GM19328 (cell line): ENCODE measurements at regions not wholly inside any gene's neighbourhood (a gene's known extent, or its start where the extent isn't known, plus 50 kb on each side); places are given as distances from the start of the nearest gene placed in this dataset.

Experiments used
- ATAC-seq: cut with Tn5 transposase; IDR thresholded peaks from one replicate; pipeline ENCODE4 v1.9.1; 2021; ENCODE audit warnings: mild to moderate bottlenecking, moderate library complexity; ENCODE audit not compliant: unreplicated experiment

DNA sequence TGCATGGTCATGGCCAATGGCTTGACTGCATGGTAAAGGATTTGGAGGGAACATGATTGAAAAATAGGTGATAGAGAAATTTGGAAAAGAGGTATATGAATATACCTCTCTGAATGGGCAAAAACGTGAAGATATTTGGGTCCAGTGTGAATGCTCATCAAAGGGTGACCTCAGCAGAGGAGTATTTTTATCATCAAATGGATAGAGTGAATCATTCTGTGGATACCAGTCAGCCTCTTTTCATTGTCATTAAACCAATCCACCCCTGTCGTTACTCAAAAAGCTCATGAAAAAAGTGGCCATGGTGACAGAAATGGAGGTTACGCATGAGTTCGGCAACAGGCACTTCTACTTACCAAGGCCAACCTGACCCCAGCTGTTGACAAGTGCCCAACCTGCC lies 1074.7 kb downstream of the TSN start:
- no peak for ATAC-seq

DNA sequence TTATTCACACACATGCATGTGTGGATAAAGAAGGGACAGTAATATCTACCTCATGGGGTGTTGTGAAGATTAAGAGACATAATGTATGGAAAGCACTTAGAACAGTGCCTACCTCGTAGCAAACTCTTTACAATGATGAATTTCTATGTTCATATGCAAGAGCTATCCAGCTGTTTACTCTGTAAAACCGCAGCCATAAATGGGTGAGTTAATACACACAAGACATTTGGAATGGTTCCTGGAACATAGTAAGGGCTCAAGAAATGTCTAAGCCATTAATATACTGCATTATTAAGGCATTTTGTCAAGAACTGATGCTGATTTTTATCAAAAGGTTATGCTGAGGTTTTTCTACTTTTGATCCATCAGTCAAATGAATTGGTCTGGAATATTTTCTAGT lies 1076.2 kb downstream of the TSN start:
- no peak for ATAC-seq

DNA sequence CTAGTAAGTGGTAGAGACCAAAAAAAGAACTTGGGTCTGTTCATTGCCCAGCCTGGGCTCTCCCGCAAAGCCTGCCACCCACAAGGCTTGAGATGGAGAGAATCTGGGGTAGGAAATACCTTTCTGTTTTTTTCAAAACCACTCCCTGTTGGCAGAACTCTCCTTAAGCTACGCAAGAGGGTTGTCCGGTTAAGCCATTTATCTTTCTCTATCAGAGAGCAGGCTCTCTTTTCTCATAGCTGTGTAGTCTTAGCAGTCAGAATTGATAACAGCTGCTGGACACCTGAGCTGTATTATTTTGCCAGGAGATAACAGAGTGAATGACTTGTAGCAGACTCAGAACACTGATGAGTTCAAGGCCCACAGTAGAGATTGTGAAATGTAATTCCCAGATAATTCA lies 1088.1 kb downstream of the TSN start:
- ATAC-seq = no peak

GRCh38 chr2:122851161-122851560 lies 1095.7 kb downstream of the TSN start:
- no peak for ATAC-seq

DNA sequence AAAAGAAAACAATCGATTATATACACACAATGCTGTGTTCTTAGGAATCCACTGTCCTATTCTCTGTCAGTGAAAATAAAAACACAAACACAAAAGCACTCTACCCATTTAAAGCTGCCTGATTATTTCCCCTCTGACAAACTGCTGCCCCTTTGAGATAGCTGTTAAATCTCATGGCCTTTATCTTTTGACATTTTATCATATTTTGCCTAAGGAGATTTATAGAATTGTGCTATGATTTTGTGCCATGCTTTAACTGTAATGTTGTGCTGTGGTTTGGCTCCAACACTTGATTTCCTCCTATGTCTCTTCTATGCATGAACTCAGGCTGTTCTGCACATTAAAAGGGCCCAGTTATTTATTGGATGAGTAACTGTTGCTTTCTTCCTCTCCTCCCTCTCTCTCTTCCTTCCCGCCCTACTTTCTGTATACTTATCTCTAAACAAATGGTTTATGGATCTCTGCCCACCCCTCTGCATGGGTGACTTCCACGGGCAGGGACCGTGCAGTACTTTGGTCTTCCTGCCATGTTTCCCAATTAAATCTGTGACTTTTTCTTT lies 1096.6 kb downstream of the TSN start:
- ATAC-seq = no peak

DNA sequence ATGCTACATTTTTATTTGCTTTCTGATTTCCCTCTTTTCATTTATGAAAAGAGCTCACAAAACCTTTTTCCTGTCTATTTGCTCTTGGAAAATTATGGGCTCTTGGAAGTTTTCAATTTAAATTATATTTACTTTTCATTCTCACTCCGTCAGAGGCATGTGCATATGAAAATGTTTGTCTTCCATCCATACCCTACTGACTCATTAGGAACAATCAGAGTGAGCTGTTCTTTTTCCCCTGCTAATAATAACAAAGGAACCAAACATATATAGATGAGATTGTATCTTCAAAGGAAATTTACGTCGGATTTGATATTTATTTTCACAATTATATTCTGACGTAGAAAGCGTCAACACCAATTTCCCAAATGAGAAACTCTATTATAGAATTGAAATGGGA lies 1101.2 kb downstream of the TSN start:
- no peak for ATAC-seq

DNA sequence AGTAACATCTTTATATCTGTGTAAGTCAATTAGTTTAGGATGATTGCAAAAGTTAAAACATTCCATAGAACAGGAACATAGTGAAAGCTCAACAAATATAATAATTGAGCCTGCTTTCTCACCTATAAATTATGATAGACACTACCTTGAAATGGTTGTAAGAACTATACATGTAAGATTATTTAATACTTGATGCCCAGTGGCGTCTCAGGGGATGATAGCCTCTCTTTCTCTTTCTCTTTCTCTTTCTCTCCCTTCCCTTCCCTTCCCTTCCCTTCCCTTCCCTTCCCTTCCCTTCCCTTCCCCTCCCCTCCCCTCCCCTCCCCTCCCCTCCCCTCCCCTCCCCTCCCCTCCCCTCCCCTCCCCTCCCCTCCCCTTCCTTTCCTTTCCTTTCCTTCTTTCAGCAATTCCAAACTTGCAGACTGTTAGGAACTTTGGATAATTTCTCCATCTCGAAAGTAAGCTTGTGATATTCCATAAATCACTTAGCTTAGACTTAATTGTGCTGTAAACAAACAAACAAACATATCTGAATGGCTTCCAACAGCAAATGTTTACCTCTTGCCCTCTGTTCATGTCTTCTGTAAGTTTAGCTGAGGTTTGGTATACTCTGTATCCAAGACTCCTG lies 1102.7 kb downstream of the TSN start:
- ATAC-seq = no peak

GRCh38 chr2:122858813-122859212 lies 1103.4 kb downstream of the TSN start:
- ATAC-seq = no peak

DNA sequence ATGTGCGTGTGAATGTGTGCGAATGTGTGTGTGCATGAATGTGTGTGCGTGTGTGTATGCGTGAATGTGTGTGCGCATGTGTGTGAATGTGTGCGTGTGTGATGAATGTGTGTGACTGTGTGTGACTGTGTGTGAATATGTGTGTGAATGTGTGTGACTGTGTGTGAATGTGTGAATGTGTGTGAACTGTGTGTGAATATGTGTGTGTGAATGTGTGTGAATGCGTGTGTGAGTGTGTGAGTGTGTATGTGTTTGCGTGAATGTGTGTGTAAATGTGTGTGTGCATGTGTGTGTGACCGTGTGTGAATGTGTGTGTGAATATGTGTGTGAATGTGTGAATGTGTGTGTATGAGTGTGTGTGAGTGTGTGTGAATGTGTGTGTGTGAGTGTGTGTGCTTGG lies 1103.8 kb downstream of the TSN start:
- no peak for ATAC-seq

DNA sequence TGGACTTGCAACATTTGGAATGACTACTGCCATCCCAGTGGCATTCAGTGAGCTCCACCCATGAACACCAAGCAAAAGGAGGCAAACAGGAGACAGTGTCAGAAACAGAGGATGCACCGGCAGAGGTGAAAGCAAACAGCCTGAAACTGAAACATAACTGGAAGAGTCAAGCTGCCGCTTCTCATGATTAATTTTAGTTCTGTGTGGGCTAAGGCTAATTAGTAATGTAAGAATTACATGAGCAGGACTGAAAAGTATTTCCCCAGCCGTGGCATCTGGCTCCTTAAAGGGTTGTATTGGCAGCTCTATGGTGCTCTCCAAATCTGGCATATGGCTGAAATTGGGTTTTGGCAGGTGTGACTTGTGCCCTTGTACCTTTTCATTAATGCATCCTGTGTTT lies 1108.1 kb downstream of the TSN start:
- no peak for ATAC-seq

DNA sequence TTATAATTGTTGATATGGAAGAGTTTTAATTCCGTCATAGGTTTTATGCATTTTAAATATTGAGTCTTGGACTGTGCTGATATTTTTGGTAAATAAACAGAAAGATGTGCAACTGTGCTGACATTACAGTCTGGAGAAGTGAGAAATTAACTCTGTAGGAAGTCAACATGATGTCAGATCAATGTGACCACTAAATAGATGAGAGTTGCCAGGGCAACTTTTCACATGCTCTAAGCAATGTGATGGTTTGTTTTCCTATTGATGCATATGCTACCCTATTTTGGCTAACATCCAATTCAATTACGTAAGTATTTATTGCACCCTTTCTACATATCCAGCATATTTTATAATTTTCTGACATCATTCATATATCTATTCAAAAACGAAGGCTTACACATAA lies 1109.3 kb downstream of the TSN start:
- no peak for ATAC-seq

DNA sequence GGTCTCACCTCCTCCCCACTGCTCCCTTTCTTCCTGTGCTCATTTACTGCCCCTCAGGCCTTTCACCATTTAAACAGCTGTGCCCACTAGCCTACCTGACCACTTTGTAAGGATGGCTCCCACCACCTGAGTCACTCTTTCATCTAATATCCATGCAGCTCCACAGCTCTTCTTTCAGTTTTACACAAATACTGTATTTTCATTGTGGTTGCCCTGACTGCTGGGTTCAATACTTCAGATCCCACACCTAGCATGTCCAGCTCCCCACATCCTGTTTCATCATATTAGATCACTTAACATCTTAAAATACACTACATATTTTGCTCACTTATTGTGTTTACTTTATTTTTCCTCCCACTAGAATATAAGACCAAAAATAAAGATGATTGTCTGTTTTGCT lies 1110.6 kb downstream of the TSN start:
- no peak for ATAC-seq

- no peak for ATAC-seq
Observed at GRCh38 chr2:122867941-122868340, 1112.5 kb downstream of the TSN start.

DNA sequence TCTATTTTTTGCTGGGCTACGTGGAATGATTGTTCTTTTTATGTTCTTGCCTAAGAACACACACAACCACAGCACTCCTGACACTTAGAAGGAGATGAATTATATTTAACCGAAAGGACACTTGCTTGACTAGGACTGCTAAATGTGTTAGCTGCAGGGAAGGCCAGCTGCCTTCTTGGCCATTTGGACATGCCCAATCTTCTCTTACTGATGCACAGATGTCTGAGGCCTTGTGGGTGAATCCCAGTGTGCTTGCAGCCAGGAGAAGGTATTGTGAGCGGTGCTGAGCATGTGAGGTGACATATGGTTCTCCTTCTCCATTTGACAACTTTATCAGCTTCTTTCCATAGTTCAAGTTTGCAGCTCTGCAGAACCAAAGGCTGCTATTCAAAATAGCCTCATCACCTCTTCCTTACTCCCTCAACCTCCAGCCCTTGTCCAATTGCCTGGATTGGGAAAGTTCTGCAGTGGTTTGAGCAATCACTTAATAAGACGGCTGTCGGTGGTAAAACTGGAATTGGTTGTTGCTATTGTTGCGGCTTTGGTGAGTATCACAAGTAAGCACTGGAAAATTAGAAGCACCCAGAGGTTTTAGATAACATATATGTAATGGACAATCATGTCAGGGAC lies 1113.3 kb downstream of the TSN start:
- ATAC-seq = no peak

DNA sequence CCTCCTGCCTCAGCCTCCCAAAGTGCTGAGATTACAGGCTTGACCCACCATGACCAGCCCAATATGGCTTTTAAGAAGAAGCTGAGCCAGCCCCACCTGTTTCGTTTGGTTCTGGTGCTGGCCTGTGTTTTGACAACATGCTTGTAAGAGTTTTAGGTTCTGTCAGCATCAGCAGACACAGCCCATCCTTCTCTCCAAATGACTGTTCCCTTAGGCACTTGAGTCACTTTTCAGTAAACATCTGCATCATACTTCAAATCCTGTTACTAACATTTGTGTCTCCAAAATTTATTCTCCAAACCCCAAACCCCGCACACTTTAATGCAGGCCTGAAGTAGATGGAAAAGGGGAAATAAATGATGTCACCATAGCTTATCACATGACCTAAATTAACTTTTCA lies 1118.5 kb downstream of the TSN start:
- ATAC-seq = no peak

GRCh38 chr2:122875091-122875865 lies 1119.8 kb downstream of the TSN start:
- no peak for ATAC-seq

DNA sequence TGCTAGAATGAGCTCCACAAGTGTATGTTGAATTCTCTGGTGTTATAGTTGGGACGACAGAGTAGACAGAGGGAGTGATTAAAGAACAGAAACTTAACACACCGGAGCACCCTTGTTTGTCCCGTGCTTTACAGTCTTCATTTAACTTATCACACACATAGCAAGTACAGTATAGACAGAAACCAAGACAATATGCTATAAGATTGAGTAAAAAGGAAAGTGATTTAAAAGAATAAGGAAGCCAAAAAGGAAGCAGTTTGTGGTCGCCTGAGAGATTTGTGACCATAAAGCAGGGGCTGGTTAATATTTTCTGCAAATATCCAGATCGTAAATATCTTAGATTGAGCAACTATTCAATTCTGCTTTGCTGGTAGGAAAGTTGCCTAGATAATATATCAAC lies 1128.4 kb downstream of the TSN start:
- no peak for ATAC-seq

- ATAC-seq = no peak
Observed at GRCh38 chr2:122884889-122885288, 1129.4 kb downstream of the TSN start.

DNA sequence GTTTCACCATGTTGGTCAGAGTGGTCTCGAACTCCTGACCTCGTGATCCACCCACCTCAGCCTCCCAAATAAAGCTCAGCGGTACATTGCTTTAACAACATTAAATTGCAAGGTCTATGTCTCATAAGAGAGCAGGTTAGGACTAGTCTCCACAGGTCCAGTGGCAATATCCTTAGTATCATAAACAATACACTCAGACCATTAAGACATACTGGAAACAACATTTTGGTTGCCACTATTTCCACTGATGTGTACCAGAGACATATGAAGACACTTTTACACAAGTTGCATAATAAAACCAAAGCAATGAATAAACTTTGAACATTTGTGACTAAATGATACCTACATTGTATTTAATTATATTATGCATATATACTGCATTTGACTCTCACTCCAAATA lies 1130.0 kb downstream of the TSN start:
- no peak for ATAC-seq

GRCh38 chr2:122886479-122887145 lies 1131.2 kb downstream of the TSN start:
- ATAC-seq = no peak

DNA sequence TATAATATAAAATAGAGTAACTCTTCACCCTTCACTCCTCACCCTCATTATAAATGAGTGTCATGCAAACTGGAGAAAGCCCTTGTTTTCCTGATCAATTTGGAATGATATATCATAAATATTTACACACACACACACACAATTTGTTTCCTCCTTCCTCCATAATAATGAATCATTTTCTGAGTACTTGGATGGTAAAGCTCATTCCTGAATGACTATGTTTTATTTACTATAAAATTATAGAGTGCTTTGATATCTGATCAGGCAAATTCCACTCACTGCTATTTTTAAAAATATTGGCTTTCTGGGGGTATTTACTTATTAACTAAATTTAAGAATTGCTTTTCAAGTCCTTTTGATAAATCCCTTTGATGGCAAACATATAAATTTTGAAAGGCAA lies 1125.5 kb upstream of the CNTNAP5 start:
- ATAC-seq = no peak

GRCh38 chr2:122905431-122905830 lies 1119.7 kb upstream of the CNTNAP5 start:
- ATAC-seq = no peak
